H9 (cell line): ENCODE measurements at regions not wholly inside any gene's neighbourhood (a gene's known extent, or its start where the extent isn't known, plus 50 kb on each side); places are given as distances from the start of the nearest gene placed in this dataset.

Source experiments
- DNase-seq: peaks from one replicate; pipeline ENCODE4 v3.0.0-alpha.2; 2017
- H2AFZ ChIP-seq: one replicate; pipeline ENCODE4 v1.6.1; 2013; ENCODE audit warnings: mild to moderate bottlenecking, low read length, control low read depth, moderate library complexity
- H2AK5ac ChIP-seq: 2 replicates; pipeline ENCODE4 v1.6.1; 2013; ENCODE audit warnings: low read length, control low read depth, mixed read lengths; ENCODE audit not compliant: insufficient read length
- H2BK120ac ChIP-seq: one replicate; pipeline ENCODE4 v1.6.1; 2013; ENCODE audit warnings: low read depth, mild to moderate bottlenecking, low read length, control low read depth, inconsistent platforms; ENCODE audit not compliant: poor library complexity, severe bottlenecking
- H2BK12ac ChIP-seq: 2 replicates; pipeline ENCODE4 v1.6.1; 2013; ENCODE audit warnings: low read length, control low read depth, mixed read lengths, low read depth; ENCODE audit not compliant: insufficient read length
- H2BK15ac ChIP-seq: 2 replicates; pipeline ENCODE4 v1.6.1; 2013; ENCODE audit warnings: low read depth, low read length, control low read depth
- H2BK20ac ChIP-seq: one replicate; pipeline ENCODE4 v1.6.1; 2013; ENCODE audit warnings: low read depth, mild to moderate bottlenecking, low read length, control low read depth, inconsistent platforms; ENCODE audit not compliant: poor library complexity, severe bottlenecking
- H2BK5ac ChIP-seq: 2 replicates; pipeline ENCODE4 v1.6.1; 2013; ENCODE audit warnings: low read length, control low read depth, mixed read lengths; ENCODE audit not compliant: insufficient read length
- H3K14ac ChIP-seq: 2 replicates; pipeline ENCODE4 v1.6.1; 2013; ENCODE audit warnings: low read length, control low read depth; ENCODE audit not compliant: insufficient read depth
- H3K18ac ChIP-seq: 2 replicates; pipeline ENCODE4 v1.6.1; 2013; ENCODE audit warnings: low read depth, mild to moderate bottlenecking, mixed read lengths, low read length, control low read depth; ENCODE audit not compliant: insufficient read length
- H3K23ac ChIP-seq: 2 replicates; pipeline ENCODE4 v1.6.1; 2013; ENCODE audit warnings: low read length, control low read depth, mixed read lengths, low read depth; ENCODE audit not compliant: insufficient read length
- H3K23me2 ChIP-seq: 2 replicates; pipeline ENCODE4 v1.6.1; 2013; ENCODE audit warnings: low read depth, mild to moderate bottlenecking, mixed read lengths, low read length, control low read depth; ENCODE audit not compliant: insufficient read length, poor library complexity, severe bottlenecking
- H3K27ac ChIP-seq: 2 replicates; pipeline ENCODE4 v1.5.1; 2013; ENCODE audit warnings: low read length, control low read depth, mixed read lengths, low read depth; ENCODE audit not compliant: insufficient read length
- H3K27me3 ChIP-seq: 2 replicates; pipeline ENCODE4 v1.6.1; 2013; ENCODE audit warnings: low read length, control low read depth, inconsistent platforms; ENCODE audit not compliant: insufficient read depth
- H3K4ac ChIP-seq: 2 replicates; pipeline ENCODE4 v1.6.1; 2013; ENCODE audit warnings: low read depth, mild to moderate bottlenecking, control low read depth, inconsistent platforms, low read length, moderate library complexity
- H3K4me1 ChIP-seq: 2 replicates; pipeline ENCODE4 v1.6.1; 2013; ENCODE audit warnings: low read length, control low read depth, inconsistent platforms; ENCODE audit not compliant: insufficient read depth
- H3K4me2 ChIP-seq: 2 replicates; pipeline ENCODE4 v1.6.1; 2013; ENCODE audit warnings: low read length, control low read depth, mixed read lengths; ENCODE audit not compliant: insufficient read length, insufficient read depth
- H3K56ac ChIP-seq: 2 replicates; pipeline ENCODE4 v1.6.1; 2013; ENCODE audit warnings: low read depth, mild to moderate bottlenecking, mixed read lengths, low read length, control low read depth; ENCODE audit not compliant: insufficient read length
- H3K79me1 ChIP-seq: 2 replicates; pipeline ENCODE4 v1.6.1; 2013; ENCODE audit warnings: low read depth, mild to moderate bottlenecking, moderate library complexity, low read length, control low read depth, inconsistent platforms; ENCODE audit not compliant: insufficient read depth, poor library complexity, severe bottlenecking
- H3K79me2 ChIP-seq: 2 replicates; pipeline ENCODE4 v1.6.1; 2013; ENCODE audit warnings: low read length, control low read depth, inconsistent platforms; ENCODE audit not compliant: insufficient read depth
- H3K9ac ChIP-seq: 2 replicates; pipeline ENCODE4 v1.6.1; 2013; ENCODE audit warnings: low read length, control low read depth, mixed read lengths; ENCODE audit not compliant: insufficient read length; ENCODE audit errors: extremely low read depth
- H3K9me3 ChIP-seq: one replicate; pipeline ENCODE4 v1.6.1; 2013; ENCODE audit warnings: low read depth, low read length, inconsistent platforms; ENCODE audit not compliant: control insufficient read depth
- H3T11ph ChIP-seq: one replicate; pipeline ENCODE4 v1.6.1; 2013; ENCODE audit warnings: mild to moderate bottlenecking, low read length, control low read depth, inconsistent platforms
- H4K20me1 ChIP-seq: one replicate; pipeline ENCODE4 v1.6.1; 2013; ENCODE audit not compliant: control insufficient read depth, insufficient read length, insufficient read depth
- H4K5ac ChIP-seq: 2 replicates; pipeline ENCODE4 v1.6.1; 2013; ENCODE audit warnings: low read depth, mild to moderate bottlenecking, mixed read lengths, low read length, control low read depth; ENCODE audit not compliant: insufficient read length
- H4K8ac ChIP-seq: replicated peaks from 2 replicates; pipeline ENCODE4 v1.6.1; 2013; ENCODE audit warnings: low read length, control low read depth, mixed read lengths, low read depth; ENCODE audit not compliant: insufficient read length
- H4K91ac ChIP-seq: 2 replicates; pipeline ENCODE4 v1.6.1; 2013; ENCODE audit warnings: low read depth, mild to moderate bottlenecking, moderate library complexity, mixed read lengths, low read length, control low read depth; ENCODE audit not compliant: insufficient read length
- H3K27ac Mint-ChIP-seq, 3 experiments: 2 replicates in 2 of 3; 3 replicates in 1 of 3; pipeline ENCODE4 v1.8.0; 2020 to 2021; ENCODE audit warnings: mixed read lengths in 3 of 3, mild to moderate bottlenecking in 1 of 3, moderate library complexity in 1 of 3
- H3K27me3 Mint-ChIP-seq: 2 replicates; pipeline ENCODE4 v1.8.0; 2021; ENCODE audit warnings: low read depth, mild to moderate bottlenecking, moderate library complexity, mixed read lengths
- H3K36me3 Mint-ChIP-seq, 3 experiments: 2 replicates in 2 of 3; 3 replicates in 1 of 3; pipeline ENCODE4 v1.8.0; 2020 to 2021; ENCODE audit warnings: low read depth in 3 of 3, mixed read lengths in 3 of 3; ENCODE audit not compliant: insufficient read depth in 1 of 3
- H3K4me1 Mint-ChIP-seq, 2 experiments: 2 replicates each; pipeline ENCODE4 v1.8.0; 2020; ENCODE audit warnings: mixed read lengths in 2 of 2
- H3K4me3 Mint-ChIP-seq, 2 experiments: 2 replicates in 1 of 2; 3 replicates in 1 of 2; pipeline ENCODE4 v1.8.0; 2020 to 2021; ENCODE audit warnings: mild to moderate bottlenecking in 2 of 2, mixed read lengths in 2 of 2, moderate library complexity in 1 of 2
- H3K9me3 Mint-ChIP-seq, 2 experiments: 2 replicates in 1 of 2; 3 replicates in 1 of 2; pipeline ENCODE4 v1.8.0; 2020; ENCODE audit warnings: mild to moderate bottlenecking in 2 of 2, mixed read lengths in 2 of 2, moderate library complexity in 1 of 2
- TF ChIP-seq, protein P1 (sequence below): fragments of 200-600 bp; sonication (generic); conservative IDR thresholded peaks from 3 replicates; pipeline ENCODE4 v1.8.0; 2021; ENCODE audit warnings: antibody characterized with exemption, mild to moderate bottlenecking

- Mint-ChIP-seq H3K36me3 (peaks cover 0 to 21% (median 12%) of the 10 kb centered on the region in 3 experiments; a peak in 6 of 7 replicates), H3K27ac (no peak overlapping the region), H3K4me1 (no peaks in the 10 kb centered on the region), H3K27me3 (no peaks in the 10 kb centered on the region; the same call in 1 of the 2 replicates), H3K4me3 (no peak overlapping the region), H3K9me3 (peaks cover 23% of the 10 kb centered on the region in 2 experiments)
- Histone ChIP-seq H2AFZ (no peak overlapping the region), H3K9ac (no peak overlapping the region), H4K20me1 (no peaks in the 10 kb centered on the region), H3K4me2 (no peak overlapping the region), H3K79me2 (no peaks in the 10 kb centered on the region), H4K8ac (no peak overlapping the region), H2BK20ac (no peak overlapping the region), H3K18ac (no peak overlapping the region), H3K27ac (no peak overlapping the region), H3K56ac (no peak overlapping the region), H3K23me2 (no peaks in the 10 kb centered on the region), H4K91ac (no peak overlapping the region), H2BK5ac (no peak overlapping the region), H3K9me3 (peaks cover 7% of the 10 kb centered on the region), H3K23ac (no peak overlapping the region), H3K4ac (no peak overlapping the region), H3K14ac (no peak overlapping the region), H2BK120ac (no peak overlapping the region), H3K27me3 (no peaks in the 10 kb centered on the region), H2BK12ac (no peak overlapping the region), H2AK5ac (no peak overlapping the region), H3K79me1 (no peaks in the 10 kb centered on the region), H3T11ph (no peak overlapping the region), H2BK15ac (no peak overlapping the region), H4K5ac (no peak overlapping the region), H3K4me1 (no peaks in the 10 kb centered on the region)
- DNase-seq = no peak
- TF ChIP-seq, protein P1, sequence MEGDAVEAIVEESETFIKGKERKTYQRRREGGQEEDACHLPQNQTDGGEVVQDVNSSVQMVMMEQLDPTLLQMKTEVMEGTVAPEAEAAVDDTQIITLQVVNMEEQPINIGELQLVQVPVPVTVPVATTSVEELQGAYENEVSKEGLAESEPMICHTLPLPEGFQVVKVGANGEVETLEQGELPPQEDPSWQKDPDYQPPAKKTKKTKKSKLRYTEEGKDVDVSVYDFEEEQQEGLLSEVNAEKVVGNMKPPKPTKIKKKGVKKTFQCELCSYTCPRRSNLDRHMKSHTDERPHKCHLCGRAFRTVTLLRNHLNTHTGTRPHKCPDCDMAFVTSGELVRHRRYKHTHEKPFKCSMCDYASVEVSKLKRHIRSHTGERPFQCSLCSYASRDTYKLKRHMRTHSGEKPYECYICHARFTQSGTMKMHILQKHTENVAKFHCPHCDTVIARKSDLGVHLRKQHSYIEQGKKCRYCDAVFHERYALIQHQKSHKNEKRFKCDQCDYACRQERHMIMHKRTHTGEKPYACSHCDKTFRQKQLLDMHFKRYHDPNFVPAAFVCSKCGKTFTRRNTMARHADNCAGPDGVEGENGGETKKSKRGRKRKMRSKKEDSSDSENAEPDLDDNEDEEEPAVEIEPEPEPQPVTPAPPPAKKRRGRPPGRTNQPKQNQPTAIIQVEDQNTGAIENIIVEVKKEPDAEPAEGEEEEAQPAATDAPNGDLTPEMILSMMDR = no peak
Observed at GRCh38 chr1:194033646-194034045, 847.2 kb upstream of the B3GALT2 start.
